ENCODE measurements at regions not wholly inside any gene's neighbourhood (a gene's known extent, or its start where the extent isn't known, plus 50 kb on each side); places are given as distances from the start of the nearest gene placed in this dataset.

- peak; percentile 74 for DNase-seq
Observed at GRCh38 chr3:193780810-193781478, 187.9 kb downstream of the OPA1 start.

- DNase-seq: no peak
Observed at GRCh38 chr3:193782276-193782647, 189.3 kb downstream of the OPA1 start.

GRCh38 chr3:193782747-193783146 is 189.7 kb downstream of the OPA1 start:
- DNase-seq: no peak

GRCh38 chr3:193783166-193783896 is 190.3 kb downstream of the OPA1 start:
- no peak for DNase-seq

- DNase-seq: no peak
Observed at GRCh38 chr3:193784822-193785221, 191.8 kb downstream of the OPA1 start.

- DNase-seq: no peak
Observed at GRCh38 chr3:193787496-193787870, 194.5 kb downstream of the OPA1 start.

- peak; percentile 84 for DNase-seq
Observed at GRCh38 chr3:193788189-193788991, 195.4 kb downstream of the OPA1 start.

- peak; percentile 20 for DNase-seq
Observed at GRCh38 chr3:193789455-193789854, 196.4 kb downstream of the OPA1 start.

- peak; percentile 56 for DNase-seq
Observed at GRCh38 chr3:193790086-193790990, 197.3 kb downstream of the OPA1 start.

- peak; percentile 95 for DNase-seq
Observed at GRCh38 chr3:193791041-193792032, 198.3 kb downstream of the OPA1 start.

GRCh38 chr3:193793123-193793522 is 200.1 kb downstream of the OPA1 start:
- DNase-seq: no peak

GRCh38 chr3:193794002-193794881 is 201.2 kb downstream of the OPA1 start:
- no peak for DNase-seq

GRCh38 chr3:193795062-193795690 is 202.2 kb downstream of the OPA1 start:
- no peak for DNase-seq

- peak; percentile 37 for DNase-seq
Observed at GRCh38 chr3:193796089-193796488, 203.1 kb downstream of the OPA1 start.

- no peak for DNase-seq
Observed at GRCh38 chr3:193797566-193797965, 204.6 kb downstream of the OPA1 start.

GRCh38 chr3:193798051-193798450 is 205.0 kb downstream of the OPA1 start:
- no peak for DNase-seq

GRCh38 chr3:193800138-193801043 is 207.4 kb downstream of the OPA1 start:
- DNase-seq: no peak

- DNase-seq: no peak
Observed at GRCh38 chr3:193801097-193801496, 208.1 kb downstream of the OPA1 start.

- DNase-seq: no peak
Observed at GRCh38 chr3:193803288-193803687, 210.3 kb downstream of the OPA1 start.

Data from DMS53 (cell line).